Activated T-cell treated with anti-CD3 and anti-CD28 coated beads, Interleukin-2, amount 50 U/mL, for 24 hours (primary cell): ENCODE measurements at regions not wholly inside any gene's neighbourhood (a gene's known extent, or its start where the extent isn't known, plus 50 kb on each side); places are given as distances from the start of the nearest gene placed in this dataset.

Source experiments
- DNase-seq: peaks from one replicate; pipeline ENCODE4 v3.0.0-alpha.2; 2020
- H3K27ac Mint-ChIP-seq: 2 replicates; pipeline ENCODE4 v1.8.0; 2020; ENCODE audit warnings: mild to moderate bottlenecking, mixed read lengths
- H3K27me3 Mint-ChIP-seq: 2 replicates; pipeline ENCODE4 v1.8.0; 2020; ENCODE audit warnings: mixed read lengths
- H3K36me3 Mint-ChIP-seq: 2 replicates; pipeline ENCODE4 v1.8.0; 2020; ENCODE audit warnings: low read depth, mixed read lengths
- H3K4me1 Mint-ChIP-seq: 2 replicates; pipeline ENCODE4 v1.8.0; 2020; ENCODE audit warnings: low read depth, mixed read lengths
- H3K4me3 Mint-ChIP-seq: 2 replicates; pipeline ENCODE4 v1.8.0; 2020; ENCODE audit warnings: mild to moderate bottlenecking, moderate library complexity, mixed read lengths
- H3K9me3 Mint-ChIP-seq: 2 replicates; pipeline ENCODE4 v1.8.0; 2020; ENCODE audit warnings: mixed read lengths

DNA sequence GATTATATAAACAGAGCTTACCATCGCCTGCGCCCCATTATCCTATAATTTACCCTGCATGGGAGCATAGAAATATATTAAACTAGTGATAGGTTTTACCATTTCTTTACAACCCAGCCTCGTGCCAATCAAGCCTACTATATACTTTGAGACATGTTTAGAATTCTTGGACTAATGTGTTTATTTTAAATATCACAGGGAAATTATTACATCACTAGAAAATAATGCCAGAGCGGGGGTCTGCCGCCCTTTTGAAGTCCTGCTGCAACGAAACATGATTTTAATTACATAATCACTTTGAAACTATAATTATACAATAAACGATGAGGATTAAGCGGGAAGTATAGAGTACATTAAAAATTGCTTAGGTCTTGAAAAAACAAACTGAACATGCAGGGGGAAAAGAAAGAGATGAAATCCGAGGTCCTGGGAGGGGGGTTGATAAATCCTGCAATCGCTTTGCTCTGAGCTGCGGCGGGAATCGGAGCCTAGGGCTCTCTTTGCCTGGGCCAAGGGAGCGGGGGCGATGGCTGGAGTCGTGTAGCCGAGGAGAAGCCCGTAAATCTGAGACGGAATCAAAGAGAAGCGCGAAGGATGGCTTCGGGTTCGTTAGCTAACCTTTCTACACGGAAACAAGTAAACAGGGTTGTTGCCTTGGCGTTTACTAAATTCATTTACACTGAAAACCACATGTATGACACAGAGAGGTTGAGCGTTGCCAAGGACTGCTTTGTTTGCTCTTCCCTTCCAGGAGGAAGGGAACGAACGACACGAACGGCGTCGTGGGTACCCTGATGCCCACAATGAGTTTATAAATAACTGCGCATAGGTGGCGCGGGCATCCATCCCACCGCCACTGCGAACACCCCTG lies 127.6 kb downstream of the TMEM174 start:
- Mint-ChIP-seq H3K27me3 (peaks cover 94% of the 10 kb centered on the region), H3K36me3 (no peaks in the 10 kb centered on the region), H3K4me3 (no peak overlapping the region), H3K27ac (peak overlapping the region; percentile 0), H3K4me1 (peaks cover 29% of the 10 kb centered on the region), H3K9me3 (no peaks in the 10 kb centered on the region)
- no peak for DNase-seq

DNA sequence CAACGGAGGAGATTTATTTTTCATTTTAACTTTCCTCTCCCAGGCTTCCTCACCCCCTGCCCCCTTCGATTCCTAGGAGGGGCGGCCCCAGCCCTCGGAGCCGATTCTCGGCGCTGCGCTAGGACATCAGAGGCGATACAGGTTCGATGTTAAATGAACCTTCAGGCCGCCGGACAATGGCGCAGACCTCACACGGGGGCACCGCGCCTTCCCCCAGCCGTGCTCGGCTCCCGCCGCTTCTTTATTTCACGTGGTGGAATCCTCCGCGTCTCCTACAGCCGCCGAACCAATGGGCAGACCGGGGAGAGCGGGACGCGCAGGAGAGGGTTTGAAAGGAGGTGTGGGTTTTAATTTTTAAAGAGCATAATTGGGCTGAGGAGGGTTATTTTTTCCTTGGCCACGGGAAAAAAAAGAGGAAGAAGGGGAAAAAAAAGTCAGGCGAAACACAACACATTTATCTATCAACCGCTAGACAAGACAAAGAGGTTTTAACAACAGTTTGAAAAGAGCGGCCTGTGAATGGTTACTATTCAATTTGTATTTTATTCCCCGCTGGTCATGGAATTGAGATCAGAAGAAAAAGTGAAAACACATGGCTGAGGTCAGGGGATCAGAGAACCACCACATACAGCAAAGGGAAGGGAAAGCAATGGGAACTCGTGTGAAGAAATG lies 126.8 kb downstream of the TMEM174 start:
- Mint-ChIP-seq H3K27me3 (peaks cover 94% of the 10 kb centered on the region), H3K9me3 (no peaks in the 10 kb centered on the region), H3K4me1 (peaks cover 29% of the 10 kb centered on the region), H3K4me3 (peak overlapping the region; percentile 13), H3K27ac (peak overlapping the region; percentile 39), H3K36me3 (no peaks in the 10 kb centered on the region)
- DNase-seq = no peak

- H3K36me3 Mint-ChIP-seq = no peaks in the 10 kb centered on the region
- H3K4me1 Mint-ChIP-seq = peaks cover 29% of the 10 kb centered on the region
- peaks cover 94% of the 10 kb centered on the region for H3K27me3 Mint-ChIP-seq
- DNase-seq = no peak
- no peaks in the 10 kb centered on the region for H3K9me3 Mint-ChIP-seq
- peak overlapping the region; percentile 13 for H3K4me3 Mint-ChIP-seq
- peak overlapping the region; percentile 39 for H3K27ac Mint-ChIP-seq
Measured at GRCh38 chr5:73298772-73299630, 126.0 kb downstream of the TMEM174 start.

DNA sequence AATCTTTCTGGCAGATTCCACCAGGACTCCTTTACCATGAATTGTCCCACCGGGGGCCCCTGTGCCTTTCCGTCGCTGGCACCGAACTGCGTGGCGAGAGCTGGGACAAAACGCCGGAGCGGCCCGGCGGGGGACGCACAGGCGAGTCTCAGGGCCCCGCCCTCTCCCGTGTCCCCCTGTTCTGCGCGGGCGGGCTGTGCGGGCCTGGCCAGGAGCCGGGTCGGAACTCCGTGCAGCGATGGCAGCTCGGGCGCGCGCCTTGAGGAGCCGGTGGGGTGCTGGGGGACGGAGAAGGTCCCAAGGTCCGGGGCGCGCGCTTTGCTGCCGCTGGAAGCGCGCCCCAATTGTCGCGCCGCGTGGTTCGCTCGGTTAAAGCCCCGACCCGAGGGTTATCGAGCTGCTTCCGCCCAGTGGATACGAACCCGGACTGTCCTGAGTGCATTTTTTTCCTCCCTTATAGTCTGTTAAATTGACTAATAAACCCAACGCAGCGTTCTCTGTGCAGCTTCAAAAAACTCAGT lies 125.3 kb downstream of the TMEM174 start:
- Mint-ChIP-seq H3K27ac (no peak overlapping the region), H3K4me1 (peaks cover 25% of the 10 kb centered on the region), H3K9me3 (no peaks in the 10 kb centered on the region), H3K4me3 (no peak overlapping the region), H3K36me3 (no peaks in the 10 kb centered on the region), H3K27me3 (peaks cover 92% of the 10 kb centered on the region)
- DNase-seq = no peak

GRCh38 chr5:73297430-73297829 lies 124.4 kb downstream of the TMEM174 start:
- H3K4me1 Mint-ChIP-seq = peaks cover 22% of the 10 kb centered on the region
- DNase-seq = no peak
- no peaks in the 10 kb centered on the region for H3K9me3 Mint-ChIP-seq
- no peaks in the 10 kb centered on the region for H3K36me3 Mint-ChIP-seq
- no peak overlapping the region for H3K4me3 Mint-ChIP-seq
- H3K27me3 Mint-ChIP-seq = peaks cover 93% of the 10 kb centered on the region
- H3K27ac Mint-ChIP-seq = peak overlapping the region; percentile 24

- DNase-seq = no peak
- Mint-ChIP-seq H3K27ac (no peak overlapping the region), H3K36me3 (no peaks in the 10 kb centered on the region), H3K4me1 (peaks cover 20% of the 10 kb centered on the region), H3K4me3 (no peak overlapping the region), H3K27me3 (peaks cover 92% of the 10 kb centered on the region), H3K9me3 (no peaks in the 10 kb centered on the region)
Measured at GRCh38 chr5:73296772-73297171, 123.8 kb downstream of the TMEM174 start.

DNA sequence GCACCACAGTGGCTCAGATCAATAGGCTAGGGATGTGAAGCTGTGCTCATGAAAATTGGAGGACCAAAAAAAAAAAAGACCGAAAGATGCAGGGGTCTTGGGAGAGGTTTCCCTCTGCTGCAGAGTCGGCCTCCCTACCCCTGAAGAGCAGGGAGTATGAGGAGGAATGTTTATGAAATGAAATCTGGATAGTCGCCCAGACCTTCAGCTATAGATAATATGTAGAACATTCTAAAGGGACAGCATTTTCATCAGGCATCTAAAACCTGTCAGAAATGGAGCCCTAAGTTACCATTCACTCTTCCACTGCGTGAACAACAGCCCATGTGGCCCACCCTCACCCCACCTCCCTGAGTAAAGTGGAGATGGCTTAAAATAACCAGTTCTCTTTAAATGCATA lies 122.9 kb downstream of the TMEM174 start:
- Mint-ChIP-seq H3K4me3 (no peak overlapping the region), H3K9me3 (no peaks in the 10 kb centered on the region), H3K4me1 (peaks cover 20% of the 10 kb centered on the region), H3K27me3 (peaks cover 92% of the 10 kb centered on the region), H3K36me3 (no peaks in the 10 kb centered on the region), H3K27ac (no peak overlapping the region)
- DNase-seq = no peak

- no peak overlapping the region for H3K4me3 Mint-ChIP-seq
- H3K9me3 Mint-ChIP-seq = no peaks in the 10 kb centered on the region
- peaks cover 92% of the 10 kb centered on the region for H3K27me3 Mint-ChIP-seq
- no peaks in the 10 kb centered on the region for H3K36me3 Mint-ChIP-seq
- no peak overlapping the region for H3K27ac Mint-ChIP-seq
- H3K4me1 Mint-ChIP-seq = peaks cover 17% of the 10 kb centered on the region
- no peak for DNase-seq
Measured at GRCh38 chr5:73295447-73295846, 122.5 kb downstream of the TMEM174 start.

DNA sequence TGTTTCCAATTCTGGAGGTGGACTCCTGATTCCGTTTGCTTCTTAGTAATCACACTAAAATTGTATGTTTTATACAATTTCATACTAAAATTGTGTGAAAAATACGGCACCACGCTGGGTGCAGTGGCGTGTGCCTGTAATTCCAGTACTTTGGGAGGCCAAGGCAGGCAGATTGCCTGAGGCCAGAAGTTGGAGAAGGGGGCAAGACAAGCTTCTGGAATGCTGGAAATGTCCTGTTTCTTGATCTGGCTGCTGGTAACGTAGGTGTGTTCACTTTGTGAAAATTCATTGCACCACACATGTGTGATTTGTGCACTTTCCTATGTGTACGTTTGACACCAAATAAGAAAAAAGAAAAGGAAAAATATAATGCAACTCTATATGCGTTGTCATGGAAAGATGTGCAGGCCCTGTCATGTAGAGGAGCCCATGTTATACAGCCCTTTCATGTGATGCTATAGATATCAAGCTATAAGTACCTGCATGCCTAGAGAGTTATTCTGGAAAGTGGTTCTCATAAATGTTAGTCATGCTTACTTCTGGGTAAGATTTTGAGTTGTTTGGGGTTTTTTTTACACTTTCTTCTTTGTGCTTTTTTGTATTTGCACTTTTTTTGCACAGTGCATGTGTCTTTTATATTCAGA lies 119.9 kb downstream of the TMEM174 start:
- Mint-ChIP-seq H3K27me3 (peaks cover 92% of the 10 kb centered on the region), H3K4me3 (no peak overlapping the region), H3K4me1 (peaks cover 3% of the 10 kb centered on the region), H3K36me3 (no peaks in the 10 kb centered on the region), H3K27ac (no peak overlapping the region), H3K9me3 (peaks cover 4% of the 10 kb centered on the region)
- no peak for DNase-seq

DNA sequence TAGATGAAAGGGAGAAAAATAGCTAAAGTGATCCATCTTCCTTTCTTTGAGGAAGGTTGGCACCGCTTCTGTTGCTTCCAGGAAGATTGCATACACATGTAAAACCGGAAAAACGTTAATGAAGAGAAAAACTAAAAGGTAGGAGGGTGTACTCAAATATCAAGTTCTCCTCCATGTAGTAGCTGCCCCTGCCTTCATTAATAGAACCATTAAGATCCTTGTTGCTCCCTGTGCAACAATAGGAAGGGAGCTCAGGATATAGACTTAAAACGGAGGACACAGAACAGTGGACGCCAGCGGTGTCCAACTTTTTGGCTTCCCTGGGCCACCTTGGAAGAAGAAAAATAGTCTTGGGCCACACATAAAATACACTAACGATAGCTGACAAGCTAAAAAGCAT lies 118.9 kb downstream of the TMEM174 start:
- Mint-ChIP-seq H3K27ac (no peak overlapping the region), H3K9me3 (peaks cover 6% of the 10 kb centered on the region), H3K4me3 (no peak overlapping the region), H3K4me1 (no peaks in the 10 kb centered on the region), H3K27me3 (peaks cover 84% of the 10 kb centered on the region), H3K36me3 (no peaks in the 10 kb centered on the region)
- DNase-seq = no peak

DNA sequence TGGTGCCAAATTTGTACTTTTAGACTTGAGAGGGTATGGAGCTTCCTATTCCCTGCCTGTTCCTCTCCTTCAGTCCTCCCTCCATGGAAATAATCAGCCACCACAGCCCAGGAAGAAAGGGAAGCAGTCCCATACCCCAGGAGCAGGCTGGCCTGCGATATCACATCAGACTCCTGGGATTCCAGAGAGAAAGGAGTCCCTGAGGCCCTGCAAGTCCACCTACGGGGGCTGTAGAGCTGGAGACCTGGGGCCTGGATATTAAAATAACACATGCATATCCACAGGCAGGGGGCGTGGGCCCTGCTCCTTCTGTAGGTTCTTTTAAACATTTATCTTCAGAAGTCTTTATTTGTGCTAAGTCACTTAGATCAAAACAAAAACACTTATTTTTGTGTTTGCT lies 117.2 kb downstream of the TMEM174 start:
- Mint-ChIP-seq H3K4me1 (no peaks in the 10 kb centered on the region), H3K9me3 (peaks cover 6% of the 10 kb centered on the region), H3K4me3 (no peak overlapping the region), H3K27ac (no peak overlapping the region), H3K27me3 (peaks cover 78% of the 10 kb centered on the region), H3K36me3 (no peaks in the 10 kb centered on the region)
- DNase-seq = no peak

DNA sequence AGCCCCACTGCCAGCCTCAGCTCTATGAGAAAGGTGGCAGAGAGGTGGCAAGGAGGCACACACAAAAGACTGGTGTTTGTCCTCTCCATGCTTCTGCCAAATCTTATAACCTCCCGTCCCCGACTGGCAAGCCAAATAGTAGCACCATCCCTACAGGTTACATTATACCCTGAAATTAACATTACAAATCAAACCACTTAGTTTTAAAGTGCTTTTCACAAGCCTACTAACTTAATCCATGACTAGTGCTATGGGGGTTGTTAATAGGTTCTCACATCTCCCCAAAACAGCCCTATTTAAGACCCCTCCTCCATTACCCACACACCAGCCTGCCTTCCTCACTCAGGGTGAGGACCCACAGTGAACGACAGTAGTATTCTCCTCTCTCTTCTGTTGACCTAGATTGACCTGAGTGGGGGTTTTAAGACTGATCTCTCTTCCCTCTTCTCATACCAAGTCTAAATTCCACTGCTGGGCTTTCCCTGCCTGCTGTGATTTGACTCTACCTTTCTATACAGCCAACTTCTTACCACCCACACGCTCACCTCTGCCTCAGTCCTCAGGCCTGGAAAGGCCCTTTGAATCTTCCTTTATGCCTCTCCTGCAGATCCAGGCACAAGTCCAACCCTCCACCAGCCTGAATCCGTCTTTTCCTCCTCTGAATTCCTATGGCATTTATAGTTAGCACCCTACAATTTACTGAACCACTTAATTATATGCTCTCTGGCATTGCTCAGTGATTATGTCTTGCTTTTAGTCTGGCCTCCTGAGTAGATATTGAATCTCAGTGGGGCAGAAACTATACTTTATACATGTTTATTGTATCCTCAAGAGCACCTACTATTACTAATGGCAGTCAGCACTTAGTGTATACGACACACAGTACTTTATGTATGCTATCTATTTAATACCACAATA lies 116.1 kb downstream of the TMEM174 start:
- no peaks in the 10 kb centered on the region for H3K36me3 Mint-ChIP-seq
- H3K27ac Mint-ChIP-seq = no peak overlapping the region
- DNase-seq = no peak
- no peaks in the 10 kb centered on the region for H3K4me1 Mint-ChIP-seq
- H3K27me3 Mint-ChIP-seq = peaks cover 76% of the 10 kb centered on the region
- H3K4me3 Mint-ChIP-seq = no peak overlapping the region
- H3K9me3 Mint-ChIP-seq = peaks cover 6% of the 10 kb centered on the region

DNA sequence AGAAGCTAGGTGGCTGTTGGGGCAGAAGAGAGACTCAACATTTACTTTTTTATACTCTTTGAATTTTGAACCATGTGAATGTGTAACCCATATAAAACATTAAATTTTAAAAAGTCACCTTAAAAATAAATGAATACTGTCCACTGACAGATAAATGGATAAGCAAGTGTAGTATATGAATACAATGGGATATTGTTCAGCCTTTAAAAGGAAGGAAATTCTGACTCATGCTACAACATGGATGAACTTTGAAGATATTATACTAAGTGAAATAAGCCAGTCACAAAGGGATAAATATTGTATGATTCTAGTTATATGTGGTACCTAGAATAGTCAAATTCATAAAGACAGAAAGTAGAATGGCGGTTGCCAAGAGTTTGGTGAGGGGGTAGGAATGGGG lies 113.9 kb downstream of the TMEM174 start:
- peaks cover 6% of the 10 kb centered on the region for H3K9me3 Mint-ChIP-seq
- no peak for DNase-seq
- no peak overlapping the region for H3K4me3 Mint-ChIP-seq
- H3K27me3 Mint-ChIP-seq = peaks cover 79% of the 10 kb centered on the region
- H3K4me1 Mint-ChIP-seq = no peaks in the 10 kb centered on the region
- H3K27ac Mint-ChIP-seq = no peak overlapping the region
- no peaks in the 10 kb centered on the region for H3K36me3 Mint-ChIP-seq
